AG10803 (cell line): ENCODE measurements at regions not wholly inside any gene's neighbourhood (a gene's known extent, or its start where the extent isn't known, plus 50 kb on each side); places are given as distances from the start of the nearest gene placed in this dataset.
A peak's percentile ranks its signal among the peaks of the same experiment; 100 is the strongest.

Experiments used
- DNase-seq: peaks from one replicate; pipeline ENCODE4 v3.0.0; 2010; ENCODE audit warnings: low read depth
- H3K4me3 ChIP-seq: 2 replicates; pipeline ENCODE4 v1.5.1; 2011; ENCODE audit warnings: mild to moderate bottlenecking, low read length, control low read depth
- CTCF ChIP-seq: conservative IDR thresholded peaks from 2 replicates; pipeline ENCODE4 v1.5.1; 2011; ENCODE audit warnings: mild to moderate bottlenecking, low read length, control low read depth, inconsistent platforms

- DNase-seq: no peak
- H3K4me3 ChIP-seq: no peak overlapping the region
Observed at GRCh38 chr3:152202976-152203626, 65.6 kb upstream of the MBNL1 start.

GRCh38 chr3:152203652-152204051 lies 65.1 kb upstream of the MBNL1 start:
- no peak overlapping the region for H3K4me3 ChIP-seq
- no peak for TF ChIP-seq CTCF
- DNase-seq: peak; percentile 42

More at GRCh38 chr3:152202976-152203626, 65.6 kb upstream of the MBNL1 start:
- TF ChIP-seq CTCF: no peak

GRCh38 chr3:152204218-152204617 lies 64.5 kb upstream of the MBNL1 start:
- no peak overlapping the region for H3K4me3 ChIP-seq
- TF ChIP-seq CTCF: no peak
- DNase-seq: no peak

- no peak for DNase-seq
- no peak overlapping the region for H3K4me3 ChIP-seq
- no peak for TF ChIP-seq CTCF
Observed at GRCh38 chr3:152205097-152205593, 63.6 kb upstream of the MBNL1 start.

GRCh38 chr3:152206243-152206760 lies 62.4 kb upstream of the MBNL1 start:
- no peak for TF ChIP-seq CTCF

GRCh38 chr3:152208439-152208838 lies 60.3 kb upstream of the MBNL1 start:
- no peak for TF ChIP-seq CTCF
- no peak for DNase-seq

More at GRCh38 chr3:152206243-152206760, 62.4 kb upstream of the MBNL1 start:
- H3K4me3 ChIP-seq: no peak overlapping the region
- no peak for DNase-seq

GRCh38 chr3:152209060-152209459 lies 59.7 kb upstream of the MBNL1 start:
- no peak for DNase-seq
- no peak overlapping the region for H3K4me3 ChIP-seq
- no peak for TF ChIP-seq CTCF

More at GRCh38 chr3:152208439-152208838, 60.3 kb upstream of the MBNL1 start:
- no peak overlapping the region for H3K4me3 ChIP-seq
